Kidney (tissue), 13 donors: ENCODE measurements at regions not wholly inside any gene's neighbourhood (a gene's known extent, or its start where the extent isn't known, plus 50 kb on each side); places are given as distances from the start of the nearest gene placed in this dataset.

Experiments used
- DNase-seq, 5 donors: peaks; one replicate each; pipeline ENCODE4 v3.0.0-alpha.2; 2013 to 2020
- FAIRE-seq: peaks from 2 replicates; lab custom pipeline; 2012; peaks lifted over from hg19 to GRCh38; lab: Jason Lieb, UNC
- H3K27ac ChIP-seq, 2 donors: one replicate each; pipeline ENCODE4 v1.7.0; 2013; ENCODE audit warnings: low read depth in 2 of 2, low read length in 2 of 2, inconsistent platforms in 1 of 2
- H3K27me3 ChIP-seq: one replicate; pipeline ENCODE4 v1.7.1; 2013; ENCODE audit warnings: low read length, inconsistent platforms; ENCODE audit not compliant: control insufficient read depth, insufficient read depth
- H3K36me3 ChIP-seq, 3 donors: one replicate each; pipeline versions ENCODE4 v1.7.0 to v1.7.1; 2013; ENCODE audit warnings: low read length in 3 of 3, control low read depth in 1 of 3, inconsistent platforms in 1 of 3; ENCODE audit not compliant: insufficient read depth in 3 of 3, control insufficient read depth in 2 of 3
- H3K4me1 ChIP-seq, 3 donors: one replicate each; pipeline versions ENCODE4 v1.7.0 to v1.7.1; 2013; ENCODE audit warnings: low read length in 3 of 3, inconsistent platforms in 1 of 3, low read depth in 1 of 3; ENCODE audit not compliant: control insufficient read depth in 2 of 3, insufficient read depth in 2 of 3
- H3K4me3 ChIP-seq, 3 donors: one replicate each; pipeline versions ENCODE4 v1.7.0 to v1.8.1; 2013; ENCODE audit warnings: low read length in 3 of 3, control low read depth in 1 of 3, inconsistent platforms in 1 of 3
- H3K9ac ChIP-seq, 3 donors: one replicate each; pipeline versions ENCODE4 v1.7.0 to v1.7.1; 2013; ENCODE audit warnings: low read length in 3 of 3, control low read depth in 1 of 3, inconsistent platforms in 1 of 3
- H3K9me3 ChIP-seq, 3 donors: one replicate each; pipeline versions ENCODE4 v1.7.0 to v1.7.1; 2013; ENCODE audit warnings: low read length in 3 of 3, control low read depth in 1 of 3, inconsistent platforms in 1 of 3; ENCODE audit not compliant: control insufficient read depth in 2 of 3, insufficient read depth in 1 of 3
- CTCF ChIP-seq: IDR thresholded peaks from 3 replicates; pipeline ENCODE4 v1.5.1; 2012; ENCODE audit warnings: mild to moderate bottlenecking, moderate library complexity, borderline replicate concordance; ENCODE audit not compliant: insufficient read depth; ENCODE audit errors: extremely low read depth
- intact Hi-C: fragments of 100-400 bp; cut with DNase I; formaldehyde crosslinking; loops from one replicate; pipeline ENCODE4 v1.11.1; 2022
- donor health status: control.
- donor health status: control.
- donor health status: control.
- donor health status: control.
- donor health status: control.
- donor health status: DM: yes; HTN: yes; CAD: no.
- donor health status: Normal renal cell carcinoma (clear cell type).

GRCh38 chr6:142651384-142651783, 293.6 kb downstream of the HIVEP2 start:
- DNase-seq (no peak), FAIRE-seq (no peak)
- TF ChIP-seq CTCF: no peak
- H3K27ac ChIP-seq: no peak overlapping the region
- intact Hi-C loops: no loop called here
- no peaks in the 10 kb centered on the region for H3K9me3 ChIP-seq
- H3K4me3 ChIP-seq: no peak overlapping the region
- no peaks in the 10 kb centered on the region for H3K4me1 ChIP-seq
- no peaks in the 10 kb centered on the region for H3K27me3 ChIP-seq
- H3K9ac ChIP-seq: no peak overlapping the region
- H3K36me3 ChIP-seq: no peaks in the 10 kb centered on the region

- H3K27me3 ChIP-seq: no peaks in the 10 kb centered on the region
- no peak for TF ChIP-seq CTCF
- H3K9ac ChIP-seq: no peak overlapping the region
- DNase-seq (no peak), FAIRE-seq (no peak)
- no peaks in the 10 kb centered on the region for H3K4me1 ChIP-seq
- H3K36me3 ChIP-seq: no peaks in the 10 kb centered on the region
- H3K9me3 ChIP-seq: no peaks in the 10 kb centered on the region
- H3K27ac ChIP-seq: no peak overlapping the region
- no peak overlapping the region for H3K4me3 ChIP-seq
- intact Hi-C loops: no loop called here
Observed at GRCh38 chr6:142653710-142654420, 291.1 kb downstream of the HIVEP2 start.

GRCh38 chr6:142659661-142660060, 285.3 kb downstream of the HIVEP2 start:
- intact Hi-C loops: no loop called here
- Histone ChIP-seq H3K9me3 (peaks cover 0 to 7% (median 4%) of the 10 kb centered on the region in 3 donors), H3K36me3 (no peaks in the 10 kb centered on the region), H3K4me1 (no peaks in the 10 kb centered on the region), H3K27me3 (no peaks in the 10 kb centered on the region), H3K9ac (no peak overlapping the region), H3K27ac (no peak overlapping the region), H3K4me3 (no peak overlapping the region)
- no peak for FAIRE-seq
- no peak for TF ChIP-seq CTCF
- DNase-seq: no peak
